ENCODE measurements at regions not wholly inside any gene's neighbourhood (a gene's known extent, or its start where the extent isn't known, plus 50 kb on each side); places are given as distances from the start of the nearest gene placed in this dataset.

GRCh38 chr1:230543085-230543484, 99.2 kb upstream of the COG2 start:
- no peak for TF ChIP-seq CTCF (conservative IDR thresholded peaks at IDR 0.05)
- no peak for TF ChIP-seq ZFX (IDR thresholded peaks at IDR 0.05)
